Fibroblast of lung (primary cell): ENCODE measurements at regions not wholly inside any gene's neighbourhood (a gene's known extent, or its start where the extent isn't known, plus 50 kb on each side); places are given as distances from the start of the nearest gene placed in this dataset.

Experiments
- DNase-seq, 2 donors: peaks; one replicate each; pipeline versions ENCODE4 v3.0.0 to v3.0.0-alpha.2; 2010; ENCODE audit warnings: low read depth in 2 of 2
- H2AFZ ChIP-seq: 2 replicates; pipeline ENCODE4 v1.5.1; 2012; ENCODE audit warnings: low read length, control low read depth, inconsistent platforms
- H3K27ac ChIP-seq: 2 replicates; pipeline ENCODE4 v1.5.1; 2011; ENCODE audit warnings: low read length, control low read depth; ENCODE audit not compliant: insufficient read depth
- H3K27me3 ChIP-seq: 2 replicates; pipeline ENCODE4 v1.5.1; 2011; ENCODE audit warnings: mild to moderate bottlenecking, low read length; ENCODE audit not compliant: control insufficient read depth, insufficient read depth
- H3K36me3 ChIP-seq: 2 replicates; pipeline ENCODE4 v1.5.1; 2011; ENCODE audit warnings: low read length; ENCODE audit not compliant: control insufficient read depth, insufficient read depth
- H3K4me1 ChIP-seq: 2 replicates; pipeline ENCODE4 v1.5.1; 2011; ENCODE audit warnings: low read length; ENCODE audit not compliant: control insufficient read depth, insufficient read depth; ENCODE audit errors: extremely low read depth
- H3K4me2 ChIP-seq: 2 replicates; pipeline ENCODE4 v1.5.1; 2011; ENCODE audit warnings: low read length, control low read depth; ENCODE audit not compliant: insufficient read depth; ENCODE audit errors: extremely low read depth
- H3K4me3 ChIP-seq, 4 experiments: fragments of 200-600 bp in 1 of 4; sonication (generic) in 1 of 4; replicated peaks in 1 of 4; 2 replicates each; pipeline ENCODE4 v1.5.1; 2011 to 2016; ENCODE audit warnings: low read length in 4 of 4, low read depth in 3 of 4, mild to moderate bottlenecking in 3 of 4, control low read depth in 2 of 4, inconsistent platforms in 1 of 4, mixed read lengths in 1 of 4; ENCODE audit not compliant: insufficient read depth in 1 of 4; ENCODE audit errors: control extremely low read depth in 1 of 4
- H3K79me2 ChIP-seq: 2 replicates; pipeline ENCODE4 v1.5.1; 2012; ENCODE audit warnings: mild to moderate bottlenecking, low read length, inconsistent platforms; ENCODE audit not compliant: control insufficient read depth, insufficient read depth
- H3K9ac ChIP-seq: 2 replicates; pipeline ENCODE4 v1.5.1; 2011; ENCODE audit warnings: mild to moderate bottlenecking, low read length, control low read depth; ENCODE audit not compliant: insufficient read depth
- H3K9me3 ChIP-seq: 2 replicates; pipeline ENCODE4 v1.5.1; 2012; ENCODE audit warnings: low read depth, low read length; ENCODE audit not compliant: control insufficient read depth, insufficient read depth
- H4K20me1 ChIP-seq: 2 replicates; pipeline ENCODE4 v1.5.1; 2011; ENCODE audit warnings: low read length; ENCODE audit not compliant: control insufficient read depth, insufficient read depth; ENCODE audit errors: extremely low read depth
- CTCF ChIP-seq, 2 donors: IDR thresholded peaks in 1 of 2; conservative IDR thresholded peaks in 1 of 2; 1 replicate in 1 of 2; 2 replicates in 1 of 2; pipeline ENCODE4 v1.5.1; 2011 to 2012; ENCODE audit warnings: low read length in 2 of 2, control low read depth in 1 of 2, inconsistent platforms in 1 of 2, low read depth in 1 of 2, mild to moderate bottlenecking in 1 of 2
- EZH2 ChIP-seq: IDR thresholded peaks from 2 replicates; pipeline ENCODE4 v1.5.1; 2012; ENCODE audit warnings: low read length, control low read depth, mild to moderate bottlenecking; ENCODE audit errors: missing control alignments

GRCh38 chr1:47549532-47549931 is 111.7 kb downstream of the FOXD2 start:
- Histone ChIP-seq H3K36me3 (no peaks in the 10 kb centered on the region), H3K9ac (no peak overlapping the region), H3K4me1 (no peaks in the 10 kb centered on the region), H4K20me1 (no peaks in the 10 kb centered on the region), H2AFZ (no peak overlapping the region), H3K27me3 (no peaks in the 10 kb centered on the region), H3K4me3 (no peak overlapping the region), H3K9me3 (no peaks in the 10 kb centered on the region), H3K4me2 (no peak overlapping the region), H3K79me2 (no peaks in the 10 kb centered on the region), H3K27ac (no peak overlapping the region)
- DNase-seq: no peak
- no peak for TF ChIP-seq CTCF (conservative IDR thresholded peaks at IDR 0.05 in 1 of 2, IDR thresholded peaks at IDR 0.05 in 1 of 2; ENCODE audit: low read depth in 1 of 2, low read length in 2 of 2)
- TF ChIP-seq EZH2: no peak

GRCh38 chr1:47550929-47551328 is 113.1 kb downstream of the FOXD2 start:
- H2AFZ ChIP-seq: no peak overlapping the region
- H3K36me3 ChIP-seq: no peaks in the 10 kb centered on the region
- no peaks in the 10 kb centered on the region for H3K9me3 ChIP-seq
- H3K79me2 ChIP-seq: no peaks in the 10 kb centered on the region
- no peak for DNase-seq
- no peaks in the 10 kb centered on the region for H3K27me3 ChIP-seq
- no peak overlapping the region for H3K4me3 ChIP-seq
- H4K20me1 ChIP-seq: no peaks in the 10 kb centered on the region
- no peak overlapping the region for H3K9ac ChIP-seq
- H3K4me2 ChIP-seq: no peak overlapping the region
- TF ChIP-seq EZH2 (no peak), CTCF (conservative IDR thresholded peaks at IDR 0.05 in 1 of 2, IDR thresholded peaks at IDR 0.05 in 1 of 2; ENCODE audit: low read depth in 1 of 2, low read length in 2 of 2) (no peak)
- H3K27ac ChIP-seq: no peak overlapping the region
- H3K4me1 ChIP-seq: no peaks in the 10 kb centered on the region

GRCh38 chr1:47551971-47552528 is 114.2 kb downstream of the FOXD2 start:
- no peak for DNase-seq
- H3K36me3 ChIP-seq: no peaks in the 10 kb centered on the region
- H3K4me1 ChIP-seq: no peaks in the 10 kb centered on the region
- H2AFZ ChIP-seq: no peak overlapping the region
- H3K79me2 ChIP-seq: no peaks in the 10 kb centered on the region
- TF ChIP-seq EZH2 (no peak), CTCF (conservative IDR thresholded peaks at IDR 0.05 in 1 of 2, IDR thresholded peaks at IDR 0.05 in 1 of 2; ENCODE audit: low read depth in 1 of 2, low read length in 2 of 2) (no peak)
- no peaks in the 10 kb centered on the region for H4K20me1 ChIP-seq
- no peaks in the 10 kb centered on the region for H3K9me3 ChIP-seq
- H3K4me3 ChIP-seq: no peak overlapping the region
- no peak overlapping the region for H3K27ac ChIP-seq
- no peaks in the 10 kb centered on the region for H3K27me3 ChIP-seq
- H3K4me2 ChIP-seq: no peak overlapping the region
- no peak overlapping the region for H3K9ac ChIP-seq
